ENCODE measurements at regions not wholly inside any gene's neighbourhood (a gene's known extent, or its start where the extent isn't known, plus 50 kb on each side); places are given as distances from the start of the nearest gene placed in this dataset.

- DNase-seq (ENCODE audit: low spot score), result no peak
- in situ Hi-C loops (cut with MboI; ENCODE audit: low pct_unique_long_range_greater_than_20kb, low sequenced_read_pairs, unreplicated experiment), result no loop called here
- TF ChIP-seq CTCF (IDR thresholded peaks at IDR 0.05; ENCODE audit: extremely low read depth, insufficient read depth, missing control alignments), result no peak
Measured at GRCh38 chr3:107992976-107993684, 97.7 kb downstream of the CD47 start.

- no peak for TF ChIP-seq CTCF (IDR thresholded peaks at IDR 0.05; ENCODE audit: extremely low read depth, insufficient read depth, missing control alignments)
- in situ Hi-C loops (cut with MboI; ENCODE audit: low pct_unique_long_range_greater_than_20kb, low sequenced_read_pairs, unreplicated experiment), result no loop called here
- DNase-seq (ENCODE audit: low spot score), result no peak
Measured at GRCh38 chr3:107990926-107991325, 99.9 kb downstream of the CD47 start.

- in situ Hi-C loops (cut with MboI; ENCODE audit: low pct_unique_long_range_greater_than_20kb, low sequenced_read_pairs, unreplicated experiment), result no loop called here
- DNase-seq (ENCODE audit: low spot score), result no peak
Measured at GRCh38 chr3:107990433-107990832, 100.4 kb downstream of the CD47 start.

GRCh38 chr3:107989661-107990060 is 101.2 kb downstream of the CD47 start:
- no peak for TF ChIP-seq CTCF (IDR thresholded peaks at IDR 0.05; ENCODE audit: extremely low read depth, insufficient read depth, missing control alignments)
- in situ Hi-C loops (cut with MboI; ENCODE audit: low pct_unique_long_range_greater_than_20kb, low sequenced_read_pairs, unreplicated experiment), result no loop called here
- no peak for DNase-seq (ENCODE audit: low spot score)

More at GRCh38 chr3:107990433-107990832, 100.4 kb downstream of the CD47 start:
- TF ChIP-seq CTCF (IDR thresholded peaks at IDR 0.05; ENCODE audit: extremely low read depth, insufficient read depth, missing control alignments), result no peak

GRCh38 chr3:107988460-107989175 is 102.2 kb downstream of the CD47 start:
- no peak for TF ChIP-seq CTCF (IDR thresholded peaks at IDR 0.05; ENCODE audit: extremely low read depth, insufficient read depth, missing control alignments)
- in situ Hi-C loops (cut with MboI; ENCODE audit: low pct_unique_long_range_greater_than_20kb, low sequenced_read_pairs, unreplicated experiment), result no loop called here
- no peak for DNase-seq (ENCODE audit: low spot score)

GRCh38 chr3:107987036-107987939 is 103.5 kb downstream of the CD47 start:
- no peak for DNase-seq (ENCODE audit: low spot score)
- no peak for TF ChIP-seq CTCF (IDR thresholded peaks at IDR 0.05; ENCODE audit: extremely low read depth, insufficient read depth, missing control alignments)
- in situ Hi-C loops (cut with MboI; ENCODE audit: low pct_unique_long_range_greater_than_20kb, low sequenced_read_pairs, unreplicated experiment), result no loop called here
